Kidney capillary endothelial cell (primary cell): ENCODE measurements at regions not wholly inside any gene's neighbourhood (a gene's known extent, or its start where the extent isn't known, plus 50 kb on each side); places are given as distances from the start of the nearest gene placed in this dataset.
"Not testable (repeated sequence)": the region's sequence is repeated elsewhere in the genome, so short reads cannot be mapped to it uniquely, and the experiment has no call there.

ENCODE experiments used
- DNase-seq: peaks from one replicate; pipeline ENCODE4 v3.0.0-alpha.2; 2018; ENCODE audit warnings: low spot score

DNA sequence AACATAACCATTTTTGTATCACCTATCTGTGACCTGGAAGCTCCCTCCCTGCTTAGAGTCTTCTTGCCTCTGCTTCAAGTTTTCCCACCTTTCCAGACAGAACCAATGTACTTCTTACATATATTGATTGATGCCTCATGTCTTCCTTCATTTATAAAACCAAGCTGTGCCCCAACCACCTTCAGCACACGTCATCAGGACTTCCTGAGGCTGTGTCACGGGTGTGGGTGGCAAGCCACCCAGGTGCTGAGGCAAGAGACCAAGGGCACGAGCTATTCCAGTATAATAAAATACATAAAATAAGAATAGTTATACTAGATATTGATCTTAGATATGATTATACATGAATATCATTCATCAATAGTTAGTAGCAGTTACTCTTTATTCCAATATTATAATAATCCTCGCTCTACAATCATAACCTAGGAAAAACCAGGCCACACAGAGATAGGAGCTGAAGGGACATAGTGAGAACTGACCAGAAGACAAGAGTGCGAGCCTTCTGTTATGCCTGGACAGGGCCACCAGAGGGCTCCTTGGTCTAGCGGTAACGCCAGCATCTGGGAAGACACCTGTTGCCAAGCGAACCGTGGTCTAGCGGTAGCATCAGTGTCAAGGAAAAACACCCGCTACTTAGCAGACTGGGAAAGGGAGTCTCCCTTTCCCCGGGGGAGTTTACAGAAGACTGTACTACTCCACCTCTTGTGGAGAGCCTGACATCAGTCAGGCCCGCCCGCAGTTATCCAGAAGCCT, 180.2 kb upstream of the ERCC4 start:
- not testable (repeated sequence) for DNase-seq

DNA sequence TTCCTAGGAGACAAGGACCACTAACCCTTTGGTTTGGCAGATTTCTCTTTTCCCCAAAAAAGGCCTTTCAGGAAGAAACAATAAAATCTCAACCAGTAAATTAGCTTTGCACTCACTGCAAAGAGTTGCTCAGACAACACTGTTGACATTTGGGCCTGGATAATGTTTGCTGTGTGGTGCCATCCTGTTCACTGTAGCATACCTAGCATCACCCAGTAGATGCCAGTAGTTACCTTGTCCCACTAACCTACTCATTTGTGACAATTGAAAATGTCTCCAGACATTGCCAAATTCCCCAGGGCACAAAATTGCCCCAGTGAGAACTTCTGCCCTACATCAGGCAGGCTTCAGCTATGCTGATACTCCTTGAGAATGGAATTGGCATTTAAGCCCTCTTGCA, 177.0 kb upstream of the ERCC4 start:
- no peak for DNase-seq

DNA sequence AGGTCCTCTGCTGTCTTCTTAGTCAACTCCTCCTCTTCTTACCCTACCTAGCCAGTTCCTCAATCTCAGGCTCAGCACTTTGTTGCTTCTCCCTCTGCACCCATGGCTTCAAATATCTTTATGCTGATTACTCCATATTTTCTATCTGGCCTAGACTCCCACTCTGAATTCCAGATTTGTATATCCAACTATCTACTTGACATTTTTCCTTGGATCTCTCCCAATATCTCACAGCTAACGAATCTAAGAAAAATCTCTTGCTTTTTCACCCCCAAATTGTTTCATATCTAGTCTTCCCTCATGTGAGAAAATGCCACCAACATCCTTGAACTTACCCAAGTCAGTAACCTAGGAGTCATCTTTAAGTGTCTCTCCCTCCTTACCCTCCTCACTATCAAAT, 176.4 kb upstream of the ERCC4 start:
- DNase-seq = no peak

DNA sequence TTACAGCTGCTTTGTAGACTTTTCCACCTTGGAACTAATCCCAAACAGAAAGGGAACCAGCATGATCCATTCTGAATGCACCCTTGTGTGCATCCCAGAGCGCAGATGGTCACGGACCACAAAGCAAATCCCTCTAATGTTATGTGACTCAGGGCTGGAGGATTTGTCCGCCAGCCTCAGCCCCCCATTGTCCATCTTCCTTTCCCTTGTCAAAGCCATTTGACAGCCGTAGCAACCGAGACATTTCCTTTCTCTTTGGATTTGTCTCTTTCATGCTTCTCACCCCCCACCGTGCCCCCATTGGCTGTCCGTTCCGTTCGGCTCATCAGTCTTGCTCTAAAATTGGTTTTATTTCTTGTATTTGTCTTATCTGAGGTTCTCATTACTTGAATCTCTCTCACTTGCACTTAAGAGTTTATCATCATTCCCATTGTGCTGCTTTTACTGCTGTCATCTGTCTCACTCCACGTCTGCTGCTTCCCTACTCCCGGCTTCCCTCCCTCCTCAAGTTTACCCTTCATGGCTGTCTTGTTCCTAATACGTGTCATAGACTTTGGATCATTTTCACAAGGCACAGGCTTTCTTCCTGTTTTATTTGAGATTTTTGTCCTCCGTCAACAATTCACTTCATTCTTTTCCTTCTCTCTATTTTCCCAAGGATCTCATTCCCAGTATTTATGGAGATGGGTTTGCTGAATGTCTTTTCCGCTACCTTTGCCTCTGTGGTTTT, 163.4 kb upstream of the ERCC4 start:
- no peak for DNase-seq

DNA sequence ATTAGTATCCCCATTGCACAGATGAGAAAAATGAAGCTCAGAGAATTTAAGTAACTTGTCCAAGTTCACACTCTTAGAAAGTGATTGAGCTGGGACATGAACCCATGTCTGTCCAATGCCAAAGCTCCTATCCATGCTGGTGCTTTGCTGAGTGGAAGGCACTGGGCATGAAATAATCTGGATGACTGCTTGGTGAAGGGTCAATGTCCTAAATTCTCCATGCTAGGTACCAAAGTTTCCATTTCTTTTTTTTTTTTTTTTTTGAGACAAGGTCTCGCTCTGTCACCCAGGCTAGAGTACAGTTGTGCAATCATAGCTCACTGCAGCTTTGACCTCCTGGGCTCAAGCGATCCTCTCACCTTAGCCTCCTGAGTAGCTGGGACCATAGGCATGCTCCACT, 153.6 kb upstream of the ERCC4 start:
- no peak for DNase-seq

DNA sequence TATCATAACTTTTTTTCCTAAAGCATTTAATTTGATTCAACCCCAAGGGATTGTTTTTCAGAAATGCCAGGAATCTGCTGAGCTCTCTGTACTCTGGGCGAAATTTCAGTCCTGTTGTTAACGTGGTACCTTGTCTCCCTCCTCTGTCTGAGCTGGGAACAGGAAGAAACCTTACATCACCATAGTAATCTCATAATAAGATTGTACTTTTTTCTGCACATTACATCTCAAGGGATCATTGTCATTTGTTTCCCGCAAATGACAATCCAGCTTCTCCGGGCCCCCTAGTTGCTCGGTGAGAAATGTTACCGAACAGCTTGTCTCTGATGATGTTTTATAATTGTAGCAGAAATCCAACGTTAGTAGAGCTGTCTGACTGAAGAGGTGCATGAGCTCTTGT, 152.7 kb upstream of the ERCC4 start:
- no peak for DNase-seq

DNA sequence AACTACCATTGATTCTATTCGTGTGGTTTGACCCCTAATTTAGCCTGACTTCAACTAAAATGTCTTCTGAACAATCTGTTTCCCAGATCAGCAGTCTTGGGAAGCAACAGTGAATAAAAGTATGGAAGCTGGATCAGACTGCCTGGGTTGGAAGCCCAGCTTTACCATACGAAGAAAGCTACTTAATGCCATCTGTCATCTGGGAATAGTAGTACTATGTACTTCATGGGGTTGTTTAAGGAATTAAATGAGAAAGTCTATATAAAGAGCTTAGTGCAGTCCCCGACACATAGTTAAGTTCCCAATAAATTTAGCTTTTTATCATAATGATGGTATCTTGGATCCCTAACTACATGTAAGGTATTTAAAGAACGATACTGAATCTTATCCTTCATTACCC, 151.5 kb upstream of the ERCC4 start:
- DNase-seq = no peak

DNA sequence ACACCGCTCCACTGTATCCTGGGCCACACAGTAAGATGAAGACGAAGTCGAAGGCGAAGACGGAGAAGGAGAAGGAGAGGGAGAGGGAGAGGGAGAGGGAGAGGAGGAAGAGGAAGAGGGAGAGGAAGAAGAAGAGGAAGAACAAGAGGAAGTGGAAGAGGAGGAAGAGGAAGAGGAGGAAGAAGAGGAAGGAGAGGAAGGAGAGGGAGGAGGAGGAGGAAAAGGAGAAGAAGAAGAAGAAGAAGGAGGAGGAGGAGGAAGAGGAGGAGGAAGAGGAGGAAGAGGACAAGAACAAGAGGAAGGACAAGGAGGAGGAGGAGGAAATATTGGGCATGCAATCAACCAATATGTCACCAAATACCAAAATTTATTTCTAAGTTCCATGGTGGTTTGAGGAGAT, 149.5 kb upstream of the ERCC4 start:
- no peak for DNase-seq

DNA sequence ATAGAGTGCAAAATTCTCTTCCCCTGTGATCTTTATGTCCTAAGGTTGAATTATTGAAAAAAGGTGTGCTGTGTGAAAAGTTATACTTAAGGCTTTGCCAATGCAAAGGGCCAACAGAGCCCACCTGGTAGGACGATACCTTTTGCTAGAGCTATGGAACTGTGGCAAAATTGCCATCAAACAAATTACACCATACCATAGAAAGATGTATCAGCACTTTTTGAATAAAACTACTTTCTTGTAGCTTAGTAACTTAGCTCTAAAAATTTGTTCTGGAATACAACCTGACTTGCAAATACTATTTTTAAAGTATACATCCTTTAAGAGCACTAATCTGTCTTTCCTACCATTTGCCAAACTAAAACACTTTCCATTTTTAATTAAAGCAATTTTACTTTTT, 147.2 kb upstream of the ERCC4 start:
- DNase-seq = no peak

DNA sequence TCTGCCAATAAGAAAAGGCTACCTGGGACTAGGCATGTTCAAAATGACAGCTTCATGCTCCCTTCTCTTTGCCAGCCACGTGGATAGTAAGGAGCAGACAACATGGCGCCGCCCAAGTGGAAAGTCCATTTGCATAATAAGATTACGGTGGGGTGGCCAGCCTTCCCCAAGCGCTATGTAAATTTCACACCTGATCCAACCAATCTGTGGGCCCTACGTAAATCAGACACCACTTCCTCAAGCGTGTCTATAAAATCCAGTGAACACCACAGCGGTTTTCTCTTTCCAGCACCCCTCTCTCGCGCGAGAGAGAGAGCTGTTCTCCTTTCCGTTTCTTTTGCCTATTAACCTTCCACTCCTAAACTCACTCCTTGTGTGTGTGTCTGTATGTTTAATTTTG, 140.3 kb upstream of the ERCC4 start:
- DNase-seq = no peak

DNA sequence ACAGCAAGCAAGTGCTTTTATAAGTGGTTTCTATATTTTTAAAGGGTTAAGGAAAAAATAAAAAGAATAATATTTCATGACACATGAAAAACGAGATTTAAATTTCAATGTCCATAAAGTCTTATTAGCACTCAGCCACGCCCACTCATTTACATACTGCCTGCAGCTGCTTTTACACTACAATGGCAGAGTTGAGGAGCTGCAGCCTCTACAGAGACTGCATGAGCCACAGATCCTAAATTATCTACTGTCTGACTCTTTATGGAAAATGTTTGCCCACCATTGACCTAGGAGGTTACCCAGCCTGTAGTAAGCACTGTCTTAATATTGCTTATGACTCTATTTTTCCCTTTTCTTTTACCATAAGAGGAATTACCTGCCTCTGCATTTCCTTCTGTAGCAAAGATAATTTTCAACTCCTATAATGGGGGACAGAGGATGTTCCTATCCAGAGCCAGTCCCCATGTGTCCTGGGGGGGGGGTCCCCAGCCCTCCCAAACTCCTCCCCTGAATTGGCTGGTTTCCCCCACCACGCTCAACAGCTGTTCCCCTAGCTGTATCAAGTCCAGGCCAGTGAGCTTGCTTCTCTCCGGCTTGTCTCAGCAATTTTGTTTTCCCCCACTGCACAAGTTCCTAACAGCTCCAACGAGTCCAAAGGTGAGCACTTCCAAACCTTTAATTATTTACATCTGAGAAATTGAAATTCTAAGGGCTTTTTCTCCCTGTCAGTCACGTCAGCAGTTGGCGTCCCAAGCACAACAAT, 139.4 kb upstream of the ERCC4 start:
- no peak for DNase-seq

DNA sequence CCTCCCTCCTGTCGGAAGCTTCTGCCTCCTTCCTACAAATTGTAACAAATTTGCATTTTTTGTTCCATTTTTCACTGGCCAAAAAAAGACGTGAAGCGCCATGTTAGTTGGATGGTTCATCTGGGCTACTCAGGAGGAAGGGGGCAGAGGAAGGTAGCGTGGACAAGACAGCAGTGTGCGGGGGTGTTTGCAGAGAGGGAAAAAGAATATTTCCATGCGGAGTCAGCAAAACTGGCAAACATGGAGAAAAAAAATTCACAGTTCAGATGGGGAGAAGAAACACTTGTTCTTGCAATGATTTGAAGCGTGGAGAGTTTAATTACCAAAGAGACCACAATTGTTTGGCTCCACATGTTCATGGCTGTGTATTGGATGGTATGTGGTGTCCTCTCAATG, 138.8 kb upstream of the ERCC4 start:
- no peak for DNase-seq

DNA sequence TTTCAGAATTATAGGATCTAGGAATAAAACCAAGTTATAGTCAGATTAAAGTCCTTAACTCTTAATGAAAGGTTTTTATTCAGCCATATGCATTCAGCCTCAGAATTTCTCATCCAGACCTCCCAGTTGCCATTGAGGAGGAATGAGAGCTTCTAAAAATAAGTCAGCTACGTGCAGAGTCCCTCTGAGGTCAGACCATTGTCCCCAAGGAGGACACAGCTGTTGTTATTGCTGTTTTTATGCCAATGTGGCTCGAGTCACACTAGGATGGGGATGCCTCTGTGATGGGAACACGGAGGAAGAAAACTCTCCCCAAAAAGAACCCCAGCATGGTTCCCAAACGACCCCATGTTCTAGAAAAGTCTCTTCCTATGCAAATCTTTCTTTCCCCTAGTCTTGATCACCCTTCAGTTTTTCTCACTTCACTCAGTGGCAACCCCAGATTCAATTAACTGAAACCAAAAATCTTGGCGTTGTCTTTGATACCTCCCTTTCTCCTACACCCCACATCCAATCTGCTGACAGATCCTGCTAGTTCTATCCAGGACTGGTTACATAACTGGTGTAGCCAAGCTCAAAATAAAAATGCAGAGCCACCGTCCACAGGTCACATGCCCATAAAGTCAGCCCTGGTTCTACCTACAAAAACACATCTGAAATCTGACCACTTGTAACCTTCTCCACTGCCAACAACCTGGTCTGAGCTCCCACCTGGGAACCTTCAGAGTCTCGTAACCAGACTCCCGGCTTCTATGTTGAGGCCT, 138.2 kb upstream of the ERCC4 start:
- no peak for DNase-seq

DNA sequence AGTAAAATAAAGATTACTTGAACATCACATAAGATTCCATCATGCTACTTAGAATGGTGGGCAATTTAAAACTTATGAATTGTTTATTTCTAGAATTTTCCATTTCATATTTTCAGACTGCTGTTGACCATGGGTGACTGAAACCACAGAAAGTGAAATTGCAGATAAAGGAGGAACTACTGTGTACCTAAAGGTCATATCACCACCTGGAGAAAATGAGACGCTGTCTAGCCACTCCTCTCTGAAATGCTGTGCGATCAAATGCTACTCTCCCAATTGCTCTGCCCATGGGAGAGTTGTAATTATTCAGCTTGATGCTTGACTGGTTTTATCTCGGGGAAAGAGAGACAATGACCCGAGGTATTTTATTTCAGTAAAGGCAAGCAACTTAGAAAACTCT, 128.9 kb upstream of the ERCC4 start:
- DNase-seq = no peak

DNA sequence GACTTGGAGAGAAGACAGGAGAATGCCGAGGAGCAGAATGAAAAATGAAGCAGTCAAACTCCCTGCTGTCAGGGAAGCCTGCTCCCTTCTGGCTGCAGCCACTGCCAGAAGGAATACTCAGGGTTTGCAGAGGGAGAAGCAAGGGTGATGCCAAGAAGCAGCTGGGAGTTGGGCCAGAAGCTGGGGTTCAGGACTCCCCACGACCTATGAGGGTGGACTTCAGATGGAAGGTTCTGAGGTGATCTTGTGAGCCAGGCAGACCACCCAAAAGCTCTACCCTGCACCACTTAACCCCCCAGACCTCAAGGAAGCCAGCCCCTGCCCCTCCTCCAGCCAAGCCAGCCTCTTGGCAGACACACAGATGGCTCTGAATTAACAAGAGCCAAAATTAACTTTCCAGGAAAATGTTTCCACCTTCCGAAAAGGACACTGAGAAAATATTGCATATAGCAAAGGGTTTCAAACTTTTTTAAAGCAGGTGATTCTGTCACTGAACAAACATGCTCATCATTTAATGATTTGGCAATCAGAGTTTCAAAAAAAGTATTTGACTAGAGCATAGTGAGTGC, 126.0 kb upstream of the ERCC4 start:
- no peak for DNase-seq

DNA sequence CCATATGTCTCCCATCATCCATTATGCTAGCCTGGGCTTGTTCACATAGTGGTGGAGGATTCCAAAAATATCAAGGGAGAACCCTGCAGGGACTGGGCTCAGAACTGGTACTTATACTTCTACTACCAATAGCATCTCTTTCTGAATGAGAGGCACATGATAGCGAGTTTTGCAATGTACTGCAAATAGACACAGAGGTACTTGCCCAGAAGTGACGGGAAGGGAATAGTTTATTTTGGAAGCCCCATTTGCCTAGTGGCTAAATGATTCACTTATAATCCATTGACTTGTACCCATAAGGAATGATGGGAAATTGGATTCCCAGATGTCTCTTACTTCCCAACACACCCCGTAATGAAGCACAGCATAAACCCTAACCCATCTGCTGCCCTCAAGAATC, 124.8 kb upstream of the ERCC4 start:
- no peak for DNase-seq

DNA sequence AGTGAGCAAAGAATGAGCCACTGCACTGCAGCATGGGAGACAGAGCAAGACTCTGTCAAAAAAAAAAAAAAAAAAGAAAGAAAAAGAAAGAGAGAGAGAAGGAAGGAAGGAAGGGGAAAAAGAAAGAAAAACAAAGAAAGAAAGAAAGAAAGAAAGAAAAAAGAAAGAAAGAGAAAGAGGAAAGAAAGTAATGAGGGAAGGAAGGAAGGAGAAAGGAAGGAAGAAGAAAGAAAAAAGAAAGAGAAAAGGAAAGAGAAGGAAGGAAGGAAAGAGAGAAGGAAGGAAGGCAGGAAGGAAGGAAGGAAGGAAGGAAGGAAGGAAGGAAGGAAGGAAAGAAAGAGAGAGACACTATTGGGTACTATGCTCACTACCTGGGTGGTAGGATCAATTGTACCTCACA, 122.2 kb upstream of the ERCC4 start:
- DNase-seq = no peak

DNA sequence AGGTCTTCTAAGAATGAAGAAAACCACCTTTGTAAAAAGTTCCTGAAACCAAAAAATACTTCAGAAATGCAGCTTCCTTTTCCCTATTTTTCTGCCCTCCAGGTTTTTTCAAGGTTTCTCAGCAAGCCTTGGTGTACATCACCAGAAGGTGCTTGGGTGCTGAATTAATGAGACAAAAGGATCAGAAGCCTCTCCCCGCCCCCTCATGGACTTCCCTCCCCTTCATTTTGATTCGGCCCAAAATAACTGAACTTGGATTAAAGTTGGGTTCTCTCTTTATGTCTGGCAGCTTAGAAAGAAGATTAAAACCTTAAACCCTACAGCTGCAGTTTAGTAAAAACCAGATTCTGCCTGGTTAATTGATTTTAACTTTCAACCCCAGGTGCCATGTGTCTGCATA, 121.7 kb upstream of the ERCC4 start:
- no peak for DNase-seq

DNA sequence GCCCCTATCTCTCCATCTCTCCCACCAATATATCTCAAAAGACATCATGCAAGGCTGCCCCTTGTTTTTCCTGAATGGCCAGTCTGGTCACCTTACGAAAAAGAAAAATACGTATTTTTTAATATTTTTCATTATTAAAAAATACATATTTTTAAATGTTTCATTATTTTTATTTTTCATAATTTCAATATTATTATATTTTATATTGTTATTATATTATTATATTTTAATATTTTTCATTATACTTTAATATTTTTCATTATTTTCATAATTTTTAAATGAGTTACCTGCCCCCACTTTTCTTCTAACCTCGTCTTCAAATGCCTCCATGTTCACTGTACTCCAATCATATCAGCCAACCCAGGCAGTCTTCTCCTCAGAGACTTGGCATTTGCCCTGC, 116.0 kb upstream of the ERCC4 start:
- DNase-seq = no peak

DNA sequence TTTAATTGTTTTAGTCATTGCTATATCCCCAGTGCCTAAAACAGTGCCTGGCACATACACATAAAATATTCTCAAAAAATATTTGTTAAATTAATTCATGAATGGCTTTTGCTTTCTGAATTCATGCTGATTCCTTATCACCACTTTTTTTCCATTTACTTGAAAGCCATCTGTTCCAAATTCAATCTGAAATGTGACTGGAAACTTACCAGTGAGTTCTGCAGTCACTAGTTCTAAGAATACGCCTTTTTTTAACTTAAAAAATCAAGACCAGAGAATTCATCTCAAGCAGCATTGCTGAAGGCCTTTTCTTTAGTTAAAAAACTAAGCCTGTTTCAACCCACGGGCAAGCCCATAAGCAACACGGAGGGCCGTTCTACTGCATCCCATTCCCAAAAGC, 114.0 kb upstream of the ERCC4 start:
- DNase-seq = no peak

DNA sequence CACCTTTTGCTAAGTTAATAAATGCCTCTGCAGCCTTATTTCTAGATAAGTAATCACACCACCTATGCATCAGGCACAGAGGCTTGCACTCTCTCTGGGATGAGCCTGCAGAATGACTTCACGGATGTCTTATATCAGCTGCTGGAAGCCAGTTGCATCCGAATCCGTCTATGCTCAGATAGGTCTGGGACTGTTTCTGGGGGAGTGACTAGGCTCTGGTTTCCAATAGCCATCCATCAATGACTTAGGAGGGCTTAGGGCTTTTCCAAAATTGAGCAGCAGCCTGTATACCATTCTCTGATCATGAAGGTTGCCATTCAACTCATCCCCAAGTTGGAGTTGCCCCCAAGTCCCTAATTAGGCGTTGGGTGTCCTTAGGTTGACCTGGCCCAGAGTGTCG, 113.3 kb upstream of the ERCC4 start:
- no peak for DNase-seq

DNA sequence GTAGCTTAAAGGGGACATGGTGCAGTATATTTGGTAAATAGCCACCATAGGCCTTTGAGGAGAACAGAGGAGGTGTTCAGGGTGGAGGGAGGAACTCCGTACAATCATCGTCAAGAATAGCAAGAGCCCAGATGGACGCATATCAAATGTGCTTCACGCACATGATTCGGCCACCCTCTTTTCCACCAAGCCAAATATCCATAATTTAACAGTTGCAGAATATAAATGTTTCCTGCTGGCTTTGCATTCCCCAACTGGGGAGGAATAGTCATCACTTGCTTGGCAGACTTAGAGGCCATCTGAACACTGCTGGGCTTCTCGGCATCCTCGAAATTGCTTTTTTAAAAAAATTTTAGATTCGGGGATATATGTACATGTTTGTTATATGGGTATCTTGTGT, 111.9 kb upstream of the ERCC4 start:
- no peak for DNase-seq
